ENCODE measurements at regions not wholly inside any gene's neighbourhood (a gene's known extent, or its start where the extent isn't known, plus 50 kb on each side); places are given as distances from the start of the nearest gene placed in this dataset.

GRCh38 chr20:41726727-41727126 lies 108.5 kb upstream of the CHD6 start:
- TF ChIP-seq POLR2AphosphoS5 (IDR thresholded peaks at IDR 0.05; ENCODE audit: borderline replicate concordance, low read depth, low read length) (no peak), EZH2 (IDR thresholded peaks at IDR 0.05) (no peak)

Data from SK-N-MC (cell line).